PC-3 (cell line): ENCODE measurements at regions not wholly inside any gene's neighbourhood (a gene's known extent, or its start where the extent isn't known, plus 50 kb on each side); places are given as distances from the start of the nearest gene placed in this dataset.

Experiments used
- ATAC-seq: fragments of 200-7000 bp; cut with Tn5 transposase; 2 replicates; pipeline ENCODE4 v1.9.1; 2020; ENCODE audit warnings: mild to moderate bottlenecking, moderate library complexity
- BruUV-seq: library from RNA; stranded (reverse); fragments of 400-500 nt; replicated peaks from 2 replicates; lab custom pipeline; 2021; lab: Mats Ljungman, UMichigan
- CTCF ChIA-PET: fragments of 300-600 bp; sonication (Branson Sonifier 250); formaldehyde crosslinking; loops from one replicate; lab custom pipeline; 2022; ENCODE audit warnings: antibody characterized with exemption; lab: Charles Lee
- POLR2A ChIA-PET: fragments of 300-600 bp; sonication (Branson Sonifier 250); formaldehyde crosslinking; loops from one replicate; lab custom pipeline; 2022; ENCODE audit warnings: antibody characterized with exemption; ENCODE audit not compliant: unreplicated experiment; lab: Charles Lee
- DNase-seq: peaks from one replicate; pipeline ENCODE4 v3.0.0-alpha.2; 2015
- H2AFZ ChIP-seq: fragments of 300-600 bp; sonication (generic); 2 replicates; pipeline ENCODE4 v1.6.0; 2016; ENCODE audit warnings: antibody characterized with exemption, low read length
- H3F3A ChIP-seq: fragments of 300-600 bp; sonication (generic); one replicate; pipeline ENCODE4 v1.6.0; 2017; ENCODE audit warnings: antibody characterized with exemption, low read length, control low read depth, mild to moderate bottlenecking; ENCODE audit not compliant: unreplicated experiment
- H3K27ac ChIP-seq: fragments of 300-600 bp; sonication (generic); 2 replicates; pipeline ENCODE4 v1.5.1; 2016; ENCODE audit warnings: mild to moderate bottlenecking, low read length
- H3K27me3 ChIP-seq: fragments of 300-600 bp; sonication (generic); 2 replicates; pipeline ENCODE4 v1.6.1; 2016; ENCODE audit warnings: low read length, mixed read lengths
- H3K36me3 ChIP-seq: fragments of 300-600 bp; sonication (generic); 2 replicates; pipeline ENCODE4 v1.6.1; 2016; ENCODE audit warnings: low read depth, mixed run types, low read length, mixed read lengths
- H3K4me1 ChIP-seq: fragments of 300-600 bp; sonication (generic); 2 replicates; pipeline ENCODE4 v1.5.1; 2016; ENCODE audit warnings: low read length; ENCODE audit not compliant: insufficient read depth
- H3K4me2 ChIP-seq: fragments of 300-600 bp; sonication (generic); 2 replicates; pipeline ENCODE4 v1.6.0; 2016; ENCODE audit warnings: low read length
- H3K4me3 ChIP-seq: fragments of 300-600 bp; sonication (generic); 2 replicates; pipeline ENCODE4 v1.5.1; 2016; ENCODE audit warnings: mild to moderate bottlenecking, low read length, mixed read lengths
- H3K79me2 ChIP-seq: fragments of 300-600 bp; sonication (generic); 2 replicates; pipeline ENCODE4 v1.6.1; 2017; ENCODE audit warnings: low read length, mixed read lengths
- H3K9ac ChIP-seq: fragments of 300-600 bp; sonication (generic); 2 replicates; pipeline ENCODE4 v1.6.0; 2016; ENCODE audit warnings: mild to moderate bottlenecking, low read length
- H3K9me2 ChIP-seq: fragments of 300-600 bp; sonication (generic); replicated peaks from 2 replicates; pipeline ENCODE4 v1.6.1; 2016; ENCODE audit warnings: mixed run types, low read length, mixed read lengths
- H3K9me3 ChIP-seq: fragments of 300-600 bp; sonication (generic); 2 replicates; pipeline ENCODE4 v1.6.1; 2016; ENCODE audit warnings: low read length, mixed read lengths
- H4K20me1 ChIP-seq: fragments of 300-600 bp; sonication (generic); 2 replicates; pipeline ENCODE4 v1.6.1; 2016; ENCODE audit warnings: low read length, mixed read lengths
- CTCF ChIP-seq: fragments of 300-600 bp; sonication (generic); conservative IDR thresholded peaks from 2 replicates; pipeline ENCODE4 v1.5.1; 2017; ENCODE audit warnings: antibody characterized with exemption, low read depth, mild to moderate bottlenecking, low read length
- EZH2 ChIP-seq: fragments of 300-600 bp; sonication (generic); IDR thresholded peaks from one replicate; pipeline ENCODE4 v1.6.1; 2017; ENCODE audit warnings: antibody characterized with exemption, mild to moderate bottlenecking, low read length; ENCODE audit not compliant: unreplicated experiment
- EZH2phosphoT487 ChIP-seq: fragments of 300-600 bp; sonication (generic); IDR thresholded peaks from 2 replicates; pipeline ENCODE4 v1.6.1; 2018; ENCODE audit warnings: mild to moderate bottlenecking, antibody characterized with exemption, low read length, borderline replicate concordance
- intact Hi-C: fragments of 100-400 bp; cut with micrococcal nuclease; formaldehyde crosslinking; loops from 2 replicates; pipeline ENCODE4 v1.9.0; 2023

GRCh38 chr17:53499277-53499676, 323.4 kb upstream of the KIF2B start:
- H3F3A ChIP-seq = no peaks in the 10 kb centered on the region
- no peak for ATAC-seq

GRCh38 chr17:53496356-53496755, 326.4 kb upstream of the KIF2B start:
- intact Hi-C loops = no loop called here
- no peak for TF ChIP-seq EZH2phosphoT487
- no peak for TF ChIP-seq CTCF
- no peak for TF ChIP-seq EZH2
- no peaks in the 10 kb centered on the region for H4K20me1 ChIP-seq
- BruUV-seq = no TSS peak
- ChIA-PET CTCF (no interaction called here), POLR2A (no interaction called here)
- H2AFZ ChIP-seq = no peak overlapping the region
- H3K79me2 ChIP-seq = no peaks in the 10 kb centered on the region
- H3K4me3 ChIP-seq = no peak overlapping the region
- no peak overlapping the region for H3K4me2 ChIP-seq
- H3K4me1 ChIP-seq = no peaks in the 10 kb centered on the region
- no peak for DNase-seq
- ATAC-seq = no peak
- H3K27me3 ChIP-seq = no peaks in the 10 kb centered on the region
- no peaks in the 10 kb centered on the region for H3F3A ChIP-seq
- peaks cover 33% of the 10 kb centered on the region; the same call in 1 of the 2 replicates for H3K9me3 ChIP-seq
- no peaks in the 10 kb centered on the region for H3K36me3 ChIP-seq
- H3K9me2 ChIP-seq = no peaks in the 10 kb centered on the region
- H3K27ac ChIP-seq = no peak overlapping the region
- no peak overlapping the region for H3K9ac ChIP-seq

More at GRCh38 chr17:53499277-53499676, 323.4 kb upstream of the KIF2B start:
- ChIA-PET POLR2A (no interaction called here), CTCF (no interaction called here)
- no peak for DNase-seq
- no peak overlapping the region for H3K27ac ChIP-seq
- H3K9me3 ChIP-seq = peaks cover 33% of the 10 kb centered on the region
- TF ChIP-seq EZH2phosphoT487 (no peak), EZH2 (no peak), CTCF (no peak)
- H3K79me2 ChIP-seq = no peaks in the 10 kb centered on the region
- no peak overlapping the region for H2AFZ ChIP-seq
- intact Hi-C loops = no loop called here
- no peaks in the 10 kb centered on the region for H3K27me3 ChIP-seq
- no peak overlapping the region for H3K9ac ChIP-seq
- BruUV-seq = no TSS peak
- no peak overlapping the region for H3K4me2 ChIP-seq
- H3K36me3 ChIP-seq = no peaks in the 10 kb centered on the region
- no peaks in the 10 kb centered on the region for H4K20me1 ChIP-seq
- H3K9me2 ChIP-seq = no peaks in the 10 kb centered on the region
- H3K4me3 ChIP-seq = no peak overlapping the region
- no peaks in the 10 kb centered on the region for H3K4me1 ChIP-seq

GRCh38 chr17:53492532-53492931, 330.2 kb upstream of the KIF2B start:
- CTCF ChIA-PET = no interaction called here
- Histone ChIP-seq H3K27ac (no peak overlapping the region), H3K9me2 (no peaks in the 10 kb centered on the region), H3K4me3 (no peak overlapping the region), H3K9ac (no peak overlapping the region), H3K4me2 (no peak overlapping the region), H3K36me3 (no peaks in the 10 kb centered on the region), H2AFZ (no peak overlapping the region), H3F3A (no peaks in the 10 kb centered on the region), H3K27me3 (no peaks in the 10 kb centered on the region), H3K9me3 (peaks cover 34% of the 10 kb centered on the region), H4K20me1 (no peaks in the 10 kb centered on the region), H3K4me1 (no peaks in the 10 kb centered on the region), H3K79me2 (no peaks in the 10 kb centered on the region)
- intact Hi-C loops = no loop called here
- TF ChIP-seq EZH2 = no peak
- DNase-seq (no peak), ATAC-seq (no peak)
- POLR2A ChIA-PET = no interaction called here
- BruUV-seq = no TSS peak
